HUES64 (cell line): ENCODE measurements at regions not wholly inside any gene's neighbourhood (a gene's known extent, or its start where the extent isn't known, plus 50 kb on each side); places are given as distances from the start of the nearest gene placed in this dataset.

Experiments
- H3K27ac ChIP-seq: 2 replicates; pipeline ENCODE4 v1.7.0; 2013; ENCODE audit warnings: low read depth, low read length, inconsistent platforms
- H3K27me3 ChIP-seq: 2 replicates; pipeline ENCODE4 v1.6.1; 2013; ENCODE audit warnings: mild to moderate bottlenecking, low read length; ENCODE audit not compliant: insufficient read depth
- H3K36me3 ChIP-seq: 2 replicates; pipeline ENCODE4 v1.6.1; 2013; ENCODE audit warnings: mild to moderate bottlenecking, low read length; ENCODE audit not compliant: insufficient read depth
- H3K4me1 ChIP-seq: 2 replicates; pipeline ENCODE4 v1.6.1; 2013; ENCODE audit warnings: mild to moderate bottlenecking, low read length, moderate library complexity; ENCODE audit not compliant: insufficient read depth
- H3K4me3 ChIP-seq: 2 replicates; pipeline ENCODE4 v1.5.1; 2013; ENCODE audit warnings: mild to moderate bottlenecking, low read length, moderate library complexity
- H3K9ac ChIP-seq: 2 replicates; pipeline ENCODE4 v1.6.1; 2013; ENCODE audit warnings: mild to moderate bottlenecking, low read depth, low read length
- H3K9me3 ChIP-seq: 2 replicates; pipeline ENCODE4 v1.6.1; 2013; ENCODE audit warnings: low read depth, low read length; ENCODE audit not compliant: insufficient read depth
- WGBS: fragments of 150-250, 120-280 bp; methylation state at CpG from one replicate; pipeline ENCODE4 v1.1.7; 2013; ENCODE audit warnings: missing lambda C conversion rate; 5-methylcytosine and 5-hydroxymethylcytosine counted together

DNA sequence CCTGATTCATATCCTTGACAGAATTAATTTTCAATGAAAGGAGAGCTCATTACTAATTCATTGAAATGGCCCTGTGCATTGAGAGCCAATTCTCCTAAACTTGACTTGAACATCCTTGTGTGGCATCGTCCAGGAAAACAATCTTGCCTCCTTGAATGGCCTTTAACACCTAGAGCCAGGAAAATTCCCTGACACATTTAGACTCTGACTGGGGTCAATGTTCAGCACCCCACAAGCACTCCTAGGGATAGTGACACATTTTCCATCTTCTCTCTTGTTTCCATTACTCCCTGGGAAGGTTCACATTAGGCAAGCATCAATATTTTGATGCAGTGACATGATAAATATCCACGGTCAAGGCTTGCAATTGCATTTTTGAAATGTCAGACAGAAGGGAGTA, 218.9 kb downstream of the LACC1 start:
- H3K27ac ChIP-seq = no peak overlapping the region
- H3K4me3 ChIP-seq = no peak overlapping the region
- peaks cover 16% of the 10 kb centered on the region for H3K9me3 ChIP-seq
- H3K4me1 ChIP-seq = 0 out of 2 replicates have a peak, but pooled peaks cover 3% of the 10 kb centered on the region
- no peaks in the 10 kb centered on the region for H3K27me3 ChIP-seq
- no peak overlapping the region for H3K9ac ChIP-seq
- WGBS = 93% methylated on average over 1 of the region's 2 CpGs
- H3K36me3 ChIP-seq = no peaks in the 10 kb centered on the region

- no peak overlapping the region for H3K4me3 ChIP-seq
- no peaks in the 10 kb centered on the region for H3K27me3 ChIP-seq
- WGBS = 92% methylated on average over 1 of the region's 2 CpGs
- H3K4me1 ChIP-seq = peaks cover 1% of the 10 kb centered on the region; the same call in 1 of the 2 replicates
- H3K27ac ChIP-seq = no peak overlapping the region
- no peak overlapping the region for H3K9ac ChIP-seq
- no peaks in the 10 kb centered on the region for H3K36me3 ChIP-seq
- peaks cover 16% of the 10 kb centered on the region for H3K9me3 ChIP-seq
Observed at GRCh38 chr13:44101347-44102083, 221.8 kb downstream of the LACC1 start.

- H3K9ac ChIP-seq = no peak overlapping the region
- no peak overlapping the region for H3K4me3 ChIP-seq
Observed at GRCh38 chr13:44103429-44104196, 223.9 kb downstream of the LACC1 start.

GRCh38 chr13:44104197-44104490, 224.4 kb downstream of the LACC1 start:
- Histone ChIP-seq H3K9ac (no peak overlapping the region), H3K9me3 (peaks cover 16% of the 10 kb centered on the region), H3K27ac (no peak overlapping the region), H3K4me3 (no peak overlapping the region), H3K4me1 (no peaks in the 10 kb centered on the region; the same call in 1 of the 2 replicates), H3K27me3 (no peaks in the 10 kb centered on the region), H3K36me3 (no peaks in the 10 kb centered on the region)
- WGBS = 94% methylated on average over 2 of the region's 2 CpGs

More at GRCh38 chr13:44103429-44104196, 223.9 kb downstream of the LACC1 start:
- Histone ChIP-seq H3K36me3 (no peaks in the 10 kb centered on the region), H3K27me3 (no peaks in the 10 kb centered on the region), H3K4me1 (no peaks in the 10 kb centered on the region; the same call in 1 of the 2 replicates), H3K27ac (no peak overlapping the region), H3K9me3 (peaks cover 16% of the 10 kb centered on the region)
- WGBS = 95% methylated on average over 10 of the region's 10 CpGs

GRCh38 chr13:44104969-44105368, 225.3 kb downstream of the LACC1 start:
- WGBS = 89% methylated on average over 4 of the region's 5 CpGs
- H3K27ac ChIP-seq = no peak overlapping the region
- no peaks in the 10 kb centered on the region; the same call in 1 of the 2 replicates for H3K4me1 ChIP-seq
- peaks cover 16% of the 10 kb centered on the region for H3K9me3 ChIP-seq
- H3K9ac ChIP-seq = no peak overlapping the region
- no peaks in the 10 kb centered on the region for H3K36me3 ChIP-seq
- H3K4me3 ChIP-seq = no peak overlapping the region
- H3K27me3 ChIP-seq = no peaks in the 10 kb centered on the region

GRCh38 chr13:44106266-44107152, 226.8 kb downstream of the LACC1 start:
- no peaks in the 10 kb centered on the region; the same call in 1 of the 2 replicates for H3K4me1 ChIP-seq
- H3K9me3 ChIP-seq = peaks cover 10% of the 10 kb centered on the region
- H3K4me3 ChIP-seq = no peak overlapping the region
- no peak overlapping the region for H3K27ac ChIP-seq
- H3K9ac ChIP-seq = no peak overlapping the region
- H3K27me3 ChIP-seq = no peaks in the 10 kb centered on the region
- H3K36me3 ChIP-seq = no peaks in the 10 kb centered on the region
- WGBS = 96% methylated on average over 6 of the region's 6 CpGs

GRCh38 chr13:44107357-44108121, 227.8 kb downstream of the LACC1 start:
- Histone ChIP-seq H3K36me3 (no peaks in the 10 kb centered on the region), H3K9me3 (peaks cover 2% of the 10 kb centered on the region; the same call in 1 of the 2 replicates), H3K4me1 (no peaks in the 10 kb centered on the region; the same call in 1 of the 2 replicates), H3K4me3 (no peak overlapping the region), H3K27ac (no peak overlapping the region), H3K9ac (no peak overlapping the region), H3K27me3 (no peaks in the 10 kb centered on the region)
- WGBS = 82% methylated on average over 10 of the region's 10 CpGs

- Histone ChIP-seq H3K36me3 (no peaks in the 10 kb centered on the region), H3K27me3 (no peaks in the 10 kb centered on the region), H3K4me1 (no peaks in the 10 kb centered on the region; the same call in 1 of the 2 replicates), H3K4me3 (no peak overlapping the region), H3K27ac (no peak overlapping the region), H3K9ac (no peak overlapping the region), H3K9me3 (no peaks in the 10 kb centered on the region)
- 90% methylated on average over 2 of the region's 2 CpGs for WGBS
Observed at GRCh38 chr13:44108331-44108858, 228.7 kb downstream of the LACC1 start.

- Histone ChIP-seq H3K36me3 (no peaks in the 10 kb centered on the region), H3K9ac (no peak overlapping the region), H3K4me3 (no peak overlapping the region), H3K27me3 (no peaks in the 10 kb centered on the region), H3K4me1 (no peaks in the 10 kb centered on the region), H3K9me3 (no peaks in the 10 kb centered on the region), H3K27ac (no peak overlapping the region)
- 81% methylated on average over 7 of the region's 7 CpGs for WGBS
Observed at GRCh38 chr13:44110091-44110621, 230.5 kb downstream of the LACC1 start.

DNA sequence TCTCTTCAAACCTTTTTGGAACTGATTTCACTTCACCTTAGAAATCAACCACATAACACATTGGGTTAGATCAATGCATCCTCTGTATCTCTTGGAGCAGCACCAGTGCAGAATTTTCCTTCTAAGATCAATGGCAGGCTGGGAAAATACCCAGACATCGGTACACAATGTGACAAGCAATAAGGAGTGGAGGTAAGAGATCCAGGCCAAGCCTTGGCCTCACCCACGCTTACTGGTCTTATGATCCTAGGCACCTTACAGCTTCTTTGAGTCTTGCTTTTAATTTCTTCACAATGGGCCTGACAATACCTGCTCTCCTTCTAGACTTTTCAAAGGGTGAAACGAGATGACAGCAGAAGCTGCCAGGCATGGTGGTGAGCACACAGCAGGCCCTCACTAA, 232.0 kb downstream of the LACC1 start:
- Histone ChIP-seq H3K9me3 (no peaks in the 10 kb centered on the region), H3K4me1 (peaks cover 12% of the 10 kb centered on the region), H3K27me3 (no peaks in the 10 kb centered on the region), H3K4me3 (no peak overlapping the region), H3K27ac (no peak overlapping the region), H3K36me3 (no peaks in the 10 kb centered on the region), H3K9ac (no peak overlapping the region)
- WGBS = 84% methylated on average over 3 of the region's 3 CpGs
